GM18907 (cell line): ENCODE measurements at regions not wholly inside any gene's neighbourhood (a gene's known extent, or its start where the extent isn't known, plus 50 kb on each side); places are given as distances from the start of the nearest gene placed in this dataset.

ENCODE experiments used
- ATAC-seq: cut with Tn5 transposase; IDR thresholded peaks from one replicate; pipeline ENCODE4 v1.9.1; 2021; ENCODE audit warnings: mild to moderate bottlenecking, moderate library complexity; ENCODE audit not compliant: unreplicated experiment

- no peak for ATAC-seq
Measured at GRCh38 chr3:182527745-182528144, 265.6 kb upstream of the ATP11B start.

GRCh38 chr3:182530316-182530715 is 263.0 kb upstream of the ATP11B start:
- no peak for ATAC-seq

GRCh38 chr3:182533394-182533793 is 259.9 kb upstream of the ATP11B start:
- no peak for ATAC-seq

DNA sequence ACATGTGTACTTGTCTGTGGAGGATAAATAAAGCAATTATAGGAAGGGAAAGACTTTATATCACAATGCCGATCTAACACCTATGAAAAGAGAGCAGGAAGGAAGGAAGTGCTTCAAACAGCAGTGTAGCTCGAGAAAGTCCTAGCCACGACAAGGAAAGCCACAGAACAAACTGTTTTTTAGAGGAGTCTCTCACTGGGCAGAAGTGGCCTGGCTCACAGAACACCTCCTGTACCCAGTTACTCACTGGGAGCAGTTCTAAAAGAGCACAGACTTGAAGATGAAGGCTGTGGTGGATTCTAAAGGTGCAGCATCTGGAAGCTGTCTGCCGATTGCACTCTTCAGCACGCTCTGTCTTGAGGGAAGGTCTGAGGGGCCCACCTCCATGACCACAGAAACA is 248.8 kb upstream of the ATP11B start:
- ATAC-seq = no peak

DNA sequence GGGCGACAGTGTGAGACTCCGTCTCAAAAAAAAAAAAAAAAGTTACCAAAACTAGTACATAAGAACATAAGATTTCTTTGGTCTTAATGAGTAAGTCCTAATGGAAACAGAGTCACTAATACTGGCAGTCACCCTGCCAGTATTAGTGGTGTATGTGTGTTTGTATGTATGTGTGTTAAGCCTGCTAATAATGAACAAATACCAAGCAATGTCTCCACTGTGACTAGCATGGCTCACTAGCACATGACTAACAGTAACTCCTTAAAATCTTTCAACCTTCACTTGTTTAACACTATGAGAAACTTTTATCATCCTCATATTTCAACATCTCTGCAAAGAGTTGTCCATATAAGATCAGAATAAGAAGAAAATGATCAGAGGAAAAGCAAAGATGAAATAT is 231.0 kb upstream of the ATP11B start:
- no peak for ATAC-seq

DNA sequence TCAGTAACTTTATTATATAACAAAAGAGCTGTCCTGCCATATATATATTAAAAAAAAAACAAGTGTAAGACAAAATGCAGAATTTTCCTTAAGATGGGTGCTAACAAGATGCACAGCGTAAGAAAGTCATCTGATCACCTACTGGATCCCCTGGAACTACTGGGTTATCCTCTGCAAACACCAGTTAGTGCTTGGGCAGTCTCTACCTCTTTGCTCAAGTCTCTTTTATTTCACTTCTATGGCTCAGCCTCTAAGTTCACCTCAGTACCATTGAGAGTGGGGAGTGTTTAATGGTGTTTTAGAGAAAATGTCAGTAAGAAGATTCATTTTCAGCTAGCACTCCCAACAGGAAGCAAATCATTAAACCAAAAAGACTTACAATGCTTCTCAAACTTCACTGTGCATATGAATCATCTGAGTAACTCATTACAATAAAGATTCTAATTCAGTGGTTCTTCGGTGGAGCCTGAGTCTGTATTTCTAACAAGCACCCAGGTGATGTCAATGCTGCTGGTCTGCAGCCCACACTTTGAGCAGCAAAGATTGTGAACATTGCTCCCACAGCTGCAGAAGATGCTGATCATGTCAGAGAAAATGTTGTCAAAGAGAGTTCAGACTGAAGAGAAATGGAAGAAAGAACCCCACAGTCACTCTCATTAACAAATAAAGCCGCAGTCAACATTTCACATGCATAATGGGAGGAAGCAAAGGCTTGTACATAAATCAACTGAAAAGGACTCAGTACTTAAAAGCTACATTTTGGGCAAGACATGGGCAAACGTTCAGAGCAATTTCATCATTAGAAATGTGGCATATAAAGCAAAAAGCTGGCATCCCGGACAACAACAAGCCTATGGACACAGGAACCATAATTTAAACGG is 227.1 kb upstream of the ATP11B start:
- no peak for ATAC-seq

GRCh38 chr3:182567700-182568099 is 225.6 kb upstream of the ATP11B start:
- ATAC-seq = no peak

- ATAC-seq = no peak
Measured at GRCh38 chr3:182568261-182568660, 225.0 kb upstream of the ATP11B start.

DNA sequence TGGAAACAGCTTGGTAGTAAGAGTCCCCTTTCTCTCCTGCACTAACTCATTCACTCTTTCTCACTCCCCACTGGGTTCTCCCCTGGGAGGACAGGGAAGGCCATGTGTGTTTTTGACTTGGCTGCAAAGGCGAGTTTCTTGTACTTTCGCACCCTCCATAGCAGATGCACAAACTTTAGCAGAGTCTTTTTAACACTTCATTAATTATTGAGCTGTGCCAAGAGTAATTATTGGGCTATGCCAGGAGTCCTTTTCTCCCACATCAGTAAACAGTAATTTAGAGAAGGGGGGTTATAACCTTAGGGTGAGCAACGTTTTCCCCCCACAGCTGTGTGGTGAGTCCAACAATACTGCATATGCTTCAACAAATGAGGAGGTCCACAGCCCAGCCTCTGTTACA is 224.4 kb upstream of the ATP11B start:
- no peak for ATAC-seq

- ATAC-seq = no peak
Measured at GRCh38 chr3:182570946-182571594, 222.2 kb upstream of the ATP11B start.

DNA sequence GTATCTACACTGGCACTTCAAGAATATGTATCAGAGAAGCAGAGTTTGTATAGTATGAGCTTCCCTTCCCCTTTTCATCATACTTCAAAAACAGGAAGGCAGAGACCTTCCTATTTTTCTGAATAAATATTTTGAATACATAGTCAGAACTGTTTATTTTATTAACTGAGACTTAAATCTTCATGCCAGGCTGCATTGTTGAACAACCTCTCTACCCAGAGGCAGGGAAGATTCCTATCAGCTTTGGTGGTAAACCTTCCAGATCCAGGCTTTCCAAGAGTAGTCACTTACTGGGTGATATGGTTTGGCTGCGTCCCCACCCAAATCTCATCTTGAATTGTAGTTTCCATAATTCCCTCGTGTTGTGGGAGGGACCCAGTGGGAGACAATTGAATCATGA is 217.4 kb upstream of the ATP11B start:
- no peak for ATAC-seq

DNA sequence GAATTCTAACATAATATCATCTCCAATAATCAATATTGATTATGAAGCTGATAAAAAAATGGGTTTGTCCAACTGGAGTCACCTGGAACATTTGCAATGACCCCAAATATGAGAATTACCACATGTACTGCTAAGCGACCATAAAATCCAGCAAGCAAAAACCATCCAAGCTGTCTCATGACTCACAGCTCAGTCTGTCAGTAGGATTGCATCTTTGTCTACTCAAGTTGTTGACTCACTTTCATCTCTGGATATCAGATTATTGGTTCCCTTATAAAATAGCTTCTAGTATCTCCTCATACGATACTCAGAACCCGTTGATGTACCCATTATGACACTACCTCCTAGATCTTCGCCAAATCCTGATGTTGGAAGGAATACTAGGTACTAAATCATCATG is 209.8 kb upstream of the ATP11B start:
- ATAC-seq = no peak

- no peak for ATAC-seq
Measured at GRCh38 chr3:182585532-182586150, 207.7 kb upstream of the ATP11B start.

DNA sequence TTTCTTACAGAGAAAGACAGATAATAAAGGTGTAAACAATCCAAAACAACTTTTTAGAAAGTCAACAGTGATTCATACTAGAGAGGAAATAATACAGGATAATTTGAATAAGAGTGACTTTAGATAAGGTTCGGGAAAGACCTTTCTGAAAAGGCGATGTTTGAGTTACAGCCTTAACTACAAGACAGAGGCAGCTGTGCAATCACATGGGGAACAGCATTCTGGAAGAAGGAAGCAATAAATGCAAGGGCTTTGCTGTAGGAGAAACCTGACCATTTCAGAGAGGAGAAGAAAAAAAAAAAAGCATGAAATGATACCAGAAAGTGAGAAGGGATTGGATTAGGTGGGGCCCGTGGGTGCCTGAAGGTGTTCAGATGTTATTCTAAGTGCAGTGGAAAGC is 200.6 kb upstream of the ATP11B start:
- no peak for ATAC-seq

DNA sequence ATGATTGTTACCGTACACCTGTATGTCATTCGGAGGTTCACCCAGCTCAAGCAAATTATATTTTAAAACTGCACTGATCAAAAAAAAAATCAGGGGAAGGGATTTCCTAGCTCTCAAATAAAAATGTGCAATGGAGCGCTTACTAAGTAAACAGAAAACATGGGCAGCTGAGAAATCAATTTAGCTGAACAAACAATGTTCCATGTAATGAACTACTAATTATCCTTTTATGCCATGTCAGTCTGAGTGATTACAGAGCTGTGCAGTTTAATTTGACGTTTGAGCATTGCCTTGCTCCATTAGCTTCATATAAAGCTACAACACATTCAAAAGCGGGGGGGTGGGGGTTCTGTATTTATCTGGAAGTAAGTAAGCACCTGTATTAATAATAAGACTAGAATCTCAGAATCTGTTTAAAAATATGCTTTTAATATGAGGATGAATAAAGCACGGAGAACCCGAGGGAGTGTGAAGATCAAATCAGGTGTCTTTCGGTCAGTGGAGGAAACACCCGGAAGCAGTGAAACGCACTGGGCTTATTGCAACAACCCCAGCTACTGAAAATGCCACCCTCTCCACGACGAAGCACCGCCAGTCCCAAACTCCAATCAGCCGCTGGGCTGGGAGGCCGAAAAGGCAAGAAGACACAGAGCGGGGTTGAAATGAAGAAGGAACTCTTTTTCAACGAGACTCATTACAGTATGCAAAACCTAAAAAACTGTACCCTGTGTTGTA is 196.5 kb upstream of the ATP11B start:
- ATAC-seq = no peak

GRCh38 chr3:182597621-182598041 is 195.7 kb upstream of the ATP11B start:
- ATAC-seq = no peak

GRCh38 chr3:182601597-182601996 is 191.7 kb upstream of the ATP11B start:
- no peak for ATAC-seq

DNA sequence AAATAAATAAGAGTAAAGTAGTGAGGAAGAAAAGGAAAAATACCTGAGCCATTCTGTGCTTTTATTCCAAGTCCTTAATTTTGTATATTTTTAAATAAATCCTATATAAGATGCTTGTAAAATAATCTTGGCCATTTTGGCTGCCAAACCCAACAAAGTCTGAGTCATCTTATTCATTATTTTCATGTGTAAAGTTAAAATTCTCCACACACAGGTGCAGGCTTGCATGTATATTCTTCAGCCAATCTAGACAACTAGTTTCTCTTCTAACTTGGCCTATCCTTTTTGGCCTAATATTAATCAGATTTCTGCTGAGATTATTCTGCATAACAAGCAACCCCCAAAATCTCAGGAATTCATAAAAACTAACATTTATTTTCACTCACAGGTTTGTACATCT is 189.8 kb upstream of the ATP11B start:
- ATAC-seq = no peak

DNA sequence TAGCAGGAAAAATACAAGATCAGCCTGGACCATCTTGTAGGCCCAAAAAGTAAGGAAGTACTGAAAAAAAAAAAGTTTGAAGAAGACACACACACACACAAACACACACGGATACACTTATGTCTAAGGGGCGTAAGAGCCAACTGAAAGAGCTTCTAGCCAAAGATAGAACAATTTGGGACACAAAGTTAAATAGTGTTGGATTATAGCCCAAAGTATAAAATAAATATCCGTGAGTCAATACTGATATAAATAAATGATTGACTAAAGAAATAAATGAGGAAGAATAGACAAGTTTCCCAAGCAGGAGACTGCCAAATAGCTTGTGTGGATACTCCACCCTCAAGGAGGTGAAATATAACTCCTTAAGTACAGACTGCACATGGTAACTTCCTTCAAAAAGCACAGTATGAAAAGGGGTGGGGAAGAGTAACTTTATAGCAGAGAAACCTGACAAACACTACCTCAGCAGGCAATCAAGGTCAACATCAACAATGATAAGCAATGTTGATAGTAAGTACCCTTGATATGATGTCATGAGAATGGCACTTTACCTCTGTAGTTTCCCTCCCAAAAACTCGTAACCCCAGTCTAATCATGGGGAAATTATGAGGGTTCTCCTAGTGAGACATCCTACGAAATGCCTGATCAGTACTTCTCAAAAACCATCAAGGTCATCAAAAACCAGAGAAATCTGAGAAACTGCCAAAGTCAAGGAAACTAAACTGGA is 187.3 kb upstream of the ATP11B start:
- no peak for ATAC-seq

DNA sequence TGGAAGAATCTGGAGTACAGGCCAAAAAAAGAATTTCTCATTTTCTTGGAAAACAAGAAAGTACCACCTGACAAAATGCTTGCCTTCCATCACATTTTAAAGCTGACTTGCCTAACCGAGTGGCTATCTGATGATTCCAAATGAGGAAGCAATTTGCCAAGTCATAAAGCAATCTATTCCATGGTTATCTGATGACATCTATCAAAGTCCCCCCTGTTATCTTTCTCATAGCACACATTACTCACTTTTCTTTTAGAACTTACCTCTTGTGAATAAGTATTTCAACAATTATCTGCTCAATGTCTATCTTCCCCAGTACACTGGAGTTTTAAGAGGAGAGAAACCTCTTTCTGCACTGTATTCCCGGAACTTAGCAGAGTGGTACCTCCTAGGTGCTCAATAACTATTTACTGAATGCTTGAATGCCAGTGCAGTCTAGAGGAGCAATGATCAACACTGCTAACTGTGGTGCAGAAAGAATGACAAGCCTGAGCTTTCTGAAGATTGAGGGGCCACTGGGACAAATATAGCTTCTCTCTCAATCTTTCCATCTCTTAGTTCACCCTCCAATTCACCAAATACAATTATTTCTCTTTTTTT is 186.3 kb upstream of the ATP11B start:
- no peak for ATAC-seq
